CD4-positive, alpha-beta T cell treated with Interleukin-4 for 4 hours (primary cell): ENCODE measurements at regions not wholly inside any gene's neighbourhood (a gene's known extent, or its start where the extent isn't known, plus 50 kb on each side); places are given as distances from the start of the nearest gene placed in this dataset.
"Not testable (repeated sequence)": the region's sequence is repeated elsewhere in the genome, so short reads cannot be mapped to it uniquely, and the experiment has no call there.

ENCODE experiments used
- DNase-seq: peaks from one replicate; pipeline ENCODE4 v3.0.0-alpha.2; 2020

DNA sequence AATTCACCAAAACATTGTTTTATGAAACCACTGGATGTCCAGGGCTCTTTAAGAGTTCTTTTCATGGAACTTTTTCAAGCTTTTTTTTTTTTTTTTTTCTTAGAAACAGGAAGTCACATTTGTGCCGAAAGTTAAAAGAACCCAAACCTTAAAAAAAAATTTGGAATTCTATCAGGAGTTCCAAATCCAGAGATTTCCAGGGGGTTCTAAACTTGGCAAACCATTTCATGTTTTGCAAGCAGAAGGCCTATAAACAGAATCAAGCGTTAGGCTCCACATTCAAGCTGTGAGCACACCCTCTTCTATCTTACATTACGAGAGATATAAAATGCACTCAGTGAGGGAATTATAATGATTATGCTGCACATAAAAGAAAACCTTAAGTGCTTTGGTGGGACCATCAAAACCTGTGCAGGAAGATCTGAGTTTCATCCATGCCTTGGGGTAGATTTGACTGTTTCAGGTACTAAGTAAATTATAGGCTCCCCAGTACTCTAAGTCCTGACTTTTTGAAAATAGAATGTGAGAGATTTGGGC is 154.8 kb upstream of the FAR2 start:
- DNase-seq = no peak

DNA sequence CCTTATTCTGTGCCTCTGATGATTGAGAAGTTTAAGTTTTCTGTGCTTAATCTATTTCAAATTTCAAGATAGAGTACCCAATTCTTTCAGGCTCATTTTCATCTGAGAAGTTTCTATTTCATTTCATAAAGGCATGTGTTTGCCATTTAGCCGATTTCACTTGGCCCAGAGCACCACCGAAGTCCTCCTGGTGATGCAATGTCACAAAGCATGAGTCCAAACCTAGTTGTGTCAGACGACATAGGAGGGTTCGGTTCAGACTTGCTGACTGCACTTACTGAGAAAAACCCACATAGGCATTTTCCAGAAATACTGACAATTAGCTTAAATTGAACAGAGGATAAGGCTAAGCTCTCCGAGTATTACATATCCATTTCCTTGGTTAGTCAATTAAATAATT is 152.4 kb upstream of the FAR2 start:
- no peak for DNase-seq

DNA sequence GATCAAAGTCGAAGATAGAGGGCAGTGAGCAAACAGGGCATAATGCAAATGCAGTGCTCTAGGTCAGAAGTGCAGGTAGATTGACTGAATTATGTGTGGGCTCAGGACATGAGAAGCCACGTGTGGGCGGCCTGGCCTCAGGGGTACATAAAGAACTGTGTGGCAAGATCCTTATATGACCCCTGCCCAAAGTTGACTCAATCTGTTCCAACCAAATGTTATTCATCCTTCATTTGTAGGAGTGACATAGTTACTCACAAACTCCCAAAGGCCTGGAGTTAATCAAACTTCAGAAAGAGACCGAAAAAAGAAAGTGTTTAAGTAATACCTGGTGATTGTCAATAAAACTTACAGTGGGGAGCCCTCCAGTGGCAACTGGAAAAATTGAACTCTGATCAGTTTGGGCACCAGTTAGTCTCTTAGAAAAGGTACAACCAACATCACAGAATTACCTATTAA is 150.4 kb upstream of the FAR2 start:
- no peak for DNase-seq

DNA sequence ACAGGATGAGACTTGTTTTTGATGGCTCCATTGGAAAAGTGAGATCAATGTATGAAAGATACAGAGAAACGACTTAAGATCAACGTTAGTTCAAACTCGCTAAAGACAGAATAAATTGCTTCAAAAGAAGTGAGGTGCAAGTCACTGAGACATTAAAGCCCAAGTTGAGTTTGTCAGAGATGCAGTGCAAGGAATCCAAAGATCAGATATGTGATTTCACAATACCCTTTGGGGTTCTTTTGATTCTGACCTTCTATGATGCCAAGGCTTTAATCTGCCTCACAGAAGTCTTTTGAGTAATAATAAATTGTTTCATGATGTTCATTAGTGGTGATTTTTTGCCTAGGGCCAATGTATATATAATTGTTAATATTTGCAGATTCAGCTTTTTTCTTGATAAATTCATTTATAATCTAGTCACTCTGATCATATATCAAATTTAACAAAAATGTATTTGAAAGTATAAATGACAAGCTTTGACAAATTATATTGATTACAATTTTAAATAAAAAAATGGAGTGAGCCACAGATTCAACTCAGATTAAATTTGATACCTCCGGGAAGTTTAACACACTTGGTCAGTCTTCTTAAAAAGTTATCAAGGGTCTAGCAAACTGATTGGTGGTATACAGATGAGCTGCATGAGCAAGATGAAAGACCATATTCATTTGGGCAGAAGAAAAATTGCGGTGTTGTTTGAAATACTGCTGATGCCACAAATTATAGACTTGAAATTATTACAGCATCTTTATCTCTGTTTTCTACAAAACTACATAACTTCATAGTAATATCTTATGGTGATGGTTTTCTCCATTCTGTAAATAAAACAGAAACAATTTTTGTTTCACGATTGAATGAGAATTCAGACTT is 144.8 kb upstream of the FAR2 start:
- DNase-seq = no peak

DNA sequence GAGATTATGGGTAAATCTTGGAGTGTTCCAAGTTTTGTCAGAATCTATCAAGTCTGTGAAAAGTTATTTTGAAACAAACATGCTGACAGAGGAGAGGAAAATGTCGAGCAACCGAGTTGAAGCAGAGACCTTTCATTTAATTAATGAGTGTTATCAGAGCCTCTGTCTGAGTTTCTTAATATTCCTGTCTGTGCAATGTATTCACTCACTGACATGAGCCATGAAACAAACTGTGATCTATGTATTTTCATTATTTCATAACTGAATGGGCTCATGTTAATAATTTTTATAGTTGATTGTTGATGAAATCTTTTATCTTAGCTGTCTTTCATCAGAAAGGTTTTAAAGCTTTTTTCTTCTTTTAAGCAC is 144.2 kb upstream of the FAR2 start:
- DNase-seq = no peak

DNA sequence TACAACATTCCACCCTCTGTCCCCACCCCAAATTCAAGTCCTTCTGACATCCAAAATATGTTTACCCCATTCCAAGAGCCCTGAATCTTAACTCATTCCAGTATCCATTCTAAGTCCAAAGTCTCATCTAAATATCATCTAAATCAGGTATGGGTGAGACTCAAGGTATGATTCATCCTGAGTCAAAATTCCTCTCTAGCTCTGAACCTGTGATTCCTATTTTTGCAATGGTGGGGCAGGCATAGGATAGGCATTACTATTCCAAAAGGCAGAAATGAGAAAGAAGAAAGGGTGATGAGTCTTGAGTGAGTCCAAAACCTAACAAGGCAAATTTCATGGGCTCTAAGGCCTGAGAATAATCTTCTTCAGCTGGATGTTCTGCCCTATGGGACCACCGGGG is 140.3 kb upstream of the FAR2 start:
- no peak for DNase-seq

DNA sequence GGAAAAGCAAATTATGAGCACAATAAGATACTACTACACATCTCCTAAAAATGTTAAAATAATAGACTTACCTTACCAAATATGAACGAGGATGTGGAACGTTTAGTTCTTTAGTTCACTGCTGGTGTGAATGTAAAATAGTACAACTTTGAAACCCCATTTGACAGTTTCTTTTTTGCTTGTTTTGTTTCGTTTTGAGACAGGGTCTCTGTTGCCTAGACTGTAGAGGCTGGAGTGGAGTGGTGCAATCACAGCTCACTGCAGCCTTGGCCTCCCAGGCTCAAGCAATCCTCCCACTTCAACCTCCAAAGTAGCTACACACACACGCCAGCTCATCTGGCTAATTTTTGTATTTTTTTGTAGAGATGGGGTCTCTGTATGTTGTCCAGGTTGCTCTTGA is 136.4 kb upstream of the FAR2 start:
- DNase-seq = no peak

DNA sequence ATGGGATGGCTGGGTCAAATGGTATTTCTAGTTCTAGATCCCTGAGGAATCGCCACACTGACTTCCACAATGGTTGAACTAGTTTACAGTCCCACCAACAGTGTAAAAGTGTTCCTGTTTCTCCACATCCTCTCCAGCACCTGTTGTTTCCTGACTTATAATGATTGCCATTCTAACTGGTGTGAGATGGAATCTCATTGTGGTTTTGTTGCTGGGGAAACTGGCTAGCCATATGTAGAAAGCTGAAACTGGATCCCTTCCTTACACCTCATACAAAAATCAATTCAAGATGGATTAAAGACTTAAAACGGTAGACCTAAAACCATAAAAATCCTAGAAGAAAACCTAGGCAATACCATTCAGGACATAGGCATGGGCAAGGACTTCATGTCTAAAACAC is 131.5 kb upstream of the FAR2 start:
- not testable (repeated sequence) for DNase-seq

DNA sequence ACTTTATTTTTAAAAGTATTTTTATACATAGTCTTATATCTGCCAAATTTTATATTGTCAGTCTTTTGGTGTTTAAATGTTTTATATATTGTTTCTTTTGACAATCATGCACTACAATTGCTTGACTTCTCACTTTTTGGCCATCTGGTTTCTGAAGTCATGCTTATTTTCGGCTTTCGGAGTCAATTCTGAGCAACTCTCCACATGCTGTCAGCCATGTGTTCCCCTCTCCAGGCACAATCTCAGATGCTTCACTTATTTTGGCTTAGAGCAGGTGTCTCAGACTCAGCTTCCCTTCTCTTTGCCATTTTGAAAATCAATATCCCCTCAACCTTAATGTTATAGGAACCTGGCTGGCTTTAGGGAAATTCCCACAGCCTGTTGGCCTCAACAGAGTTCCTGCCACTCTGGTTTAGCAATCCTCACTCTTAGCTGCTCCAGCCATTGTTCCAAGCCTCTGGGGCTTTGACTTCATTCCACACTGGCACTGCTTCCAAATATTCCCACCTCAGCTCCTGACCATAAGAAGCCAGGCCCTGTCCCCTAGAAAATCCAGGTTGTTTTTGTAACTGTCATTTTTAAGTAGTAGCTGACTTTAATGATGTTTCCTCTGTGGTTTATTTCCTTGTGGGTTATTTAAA is 125.5 kb upstream of the FAR2 start:
- DNase-seq = no peak

DNA sequence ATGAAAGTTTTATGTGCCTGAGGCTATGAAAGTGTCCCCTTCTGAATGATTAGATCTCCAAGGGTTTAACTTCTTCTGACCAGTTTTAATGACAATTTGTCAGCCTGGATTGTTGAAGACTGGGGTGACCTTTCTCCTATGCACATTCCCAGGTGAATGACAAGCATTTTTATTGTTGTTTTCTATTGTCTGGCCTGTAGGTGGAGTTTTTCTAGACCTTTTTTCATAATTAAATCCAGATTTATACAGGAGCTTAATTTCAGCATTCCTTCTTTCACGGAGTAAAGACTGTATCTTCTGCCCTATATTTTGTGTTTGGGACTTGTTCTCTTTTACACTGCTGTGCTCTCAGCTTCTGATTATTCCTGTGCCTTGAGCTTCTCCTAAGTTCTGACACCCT is 125.0 kb upstream of the FAR2 start:
- DNase-seq = no peak

DNA sequence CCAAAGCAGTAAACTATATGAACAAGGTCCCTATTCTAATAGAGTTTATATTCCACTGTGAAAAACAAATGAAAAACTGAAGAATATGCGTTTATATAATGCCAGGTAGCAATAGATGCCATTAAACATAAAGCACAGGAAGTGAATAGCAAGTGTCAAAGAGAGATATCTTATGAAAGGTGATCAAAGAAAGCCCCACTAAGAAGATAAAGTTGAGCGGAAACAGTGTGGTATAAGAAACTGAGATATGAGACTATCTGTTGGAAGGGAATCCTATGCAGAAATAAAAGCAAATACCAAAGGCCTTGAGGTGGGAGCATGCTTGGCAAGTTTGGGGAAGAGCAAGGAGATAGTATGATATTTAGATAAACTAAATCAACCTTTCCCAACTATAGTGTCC is 123.1 kb upstream of the FAR2 start:
- DNase-seq = no peak

DNA sequence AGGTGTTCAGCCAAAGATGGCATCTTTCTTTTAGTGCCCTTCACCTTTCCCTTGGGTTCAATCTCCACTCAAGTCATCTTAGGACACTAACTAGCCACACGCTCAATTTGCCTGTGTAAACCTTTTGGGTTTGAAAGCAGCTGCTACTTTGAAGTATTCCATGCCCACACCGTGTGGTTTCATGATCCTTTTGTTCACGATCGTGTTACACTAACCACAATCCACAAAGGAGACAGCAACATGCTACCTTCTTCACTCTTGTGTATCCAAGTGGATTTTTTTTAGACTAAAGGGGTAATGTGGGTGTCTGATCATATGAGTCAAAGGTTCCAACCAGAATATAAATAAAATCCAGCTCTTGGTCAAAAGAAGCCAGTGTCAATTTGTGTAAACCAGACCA is 122.7 kb upstream of the FAR2 start:
- no peak for DNase-seq

DNA sequence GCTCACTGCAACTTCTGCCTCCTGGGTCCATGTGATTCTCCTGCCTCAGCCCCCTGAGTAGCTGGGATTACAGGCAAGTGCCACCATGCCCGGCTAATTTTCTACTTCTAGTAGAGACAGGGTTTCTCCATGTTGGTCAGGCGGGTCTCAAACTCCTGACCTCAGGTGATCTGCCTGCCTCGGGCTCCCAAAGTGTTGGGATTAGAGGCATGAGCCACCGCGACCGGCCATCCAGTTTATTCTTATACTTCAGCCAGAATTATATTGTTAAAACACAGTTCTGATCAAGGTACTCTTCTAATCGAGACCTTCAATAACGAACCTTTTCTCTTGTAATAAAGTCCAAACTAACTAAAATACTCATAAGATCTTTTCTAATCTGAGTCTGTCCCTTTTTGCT is 119.6 kb upstream of the FAR2 start:
- not testable (repeated sequence) for DNase-seq

DNA sequence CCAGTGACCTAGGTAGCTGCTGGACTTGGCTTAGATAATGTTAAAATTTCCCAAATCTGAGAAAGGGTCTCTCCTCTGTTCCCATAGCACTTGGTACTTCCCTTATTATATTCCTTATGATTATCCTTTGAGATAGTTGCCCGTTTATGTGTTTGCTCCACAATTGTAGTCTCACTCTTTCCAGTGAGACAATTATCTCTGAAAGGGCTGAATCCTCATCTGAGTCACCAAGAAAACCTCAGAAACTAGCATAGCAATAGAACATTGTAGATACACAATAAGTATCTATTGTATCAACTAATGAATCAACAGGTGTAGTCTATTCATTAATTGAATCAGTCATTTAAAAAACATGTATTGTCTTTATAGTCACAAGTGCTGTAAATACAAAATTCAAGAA is 119.1 kb upstream of the FAR2 start:
- DNase-seq = no peak

DNA sequence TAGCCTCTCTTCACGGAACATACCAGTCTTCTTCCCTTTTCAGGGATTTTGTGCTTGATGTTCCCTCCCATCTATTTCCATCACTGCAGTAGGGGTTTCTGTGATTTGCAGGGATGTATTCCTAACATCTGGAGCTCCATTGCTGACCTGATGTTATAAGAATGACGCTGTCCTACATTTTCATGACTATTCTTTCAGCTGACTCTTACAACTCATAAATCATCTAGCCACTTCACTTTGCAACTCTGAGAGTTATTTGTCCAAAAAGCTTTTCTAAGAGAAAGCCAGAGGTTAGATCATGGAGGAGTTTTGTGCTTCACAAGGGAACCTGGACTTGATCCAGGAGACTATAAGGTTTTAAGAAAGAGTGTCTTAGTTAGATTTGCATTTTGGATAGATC is 116.6 kb upstream of the FAR2 start:
- no peak for DNase-seq

DNA sequence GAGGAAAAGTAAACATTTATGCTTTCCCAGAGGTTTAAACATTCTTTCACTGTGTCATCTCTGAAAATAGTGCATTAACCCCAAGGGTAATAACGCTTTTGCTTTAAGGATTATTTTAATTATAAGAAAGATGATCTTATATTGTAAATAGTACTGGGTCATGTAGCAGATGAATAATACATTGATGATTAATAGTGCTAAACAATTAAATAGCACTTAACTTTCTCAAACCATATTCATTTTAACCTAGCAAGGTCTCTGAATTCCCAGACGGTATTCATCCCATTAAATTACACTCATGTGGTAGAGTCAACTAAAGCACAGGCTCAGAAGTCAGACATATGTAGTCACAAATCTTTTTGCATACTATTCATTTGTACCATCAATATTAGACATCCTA is 115.6 kb upstream of the FAR2 start:
- DNase-seq = no peak

DNA sequence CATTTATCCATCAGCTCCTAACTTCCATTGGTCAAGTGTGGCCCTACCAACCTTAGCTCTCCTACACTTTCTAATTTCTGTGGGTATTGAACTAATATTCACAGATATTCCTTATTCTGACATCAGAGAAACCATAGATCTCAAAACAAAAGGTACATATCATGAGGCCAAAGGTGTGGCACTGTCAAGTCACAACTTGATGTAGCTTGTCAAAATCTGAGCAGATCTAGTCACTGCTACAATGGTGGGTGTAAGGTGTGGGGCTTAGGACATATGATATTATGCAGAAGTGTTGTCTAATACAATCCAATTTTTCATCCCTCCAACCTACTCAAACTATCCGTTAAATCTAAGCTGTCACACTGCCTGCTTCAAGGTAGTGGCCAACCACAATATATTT is 114.0 kb upstream of the FAR2 start:
- no peak for DNase-seq

DNA sequence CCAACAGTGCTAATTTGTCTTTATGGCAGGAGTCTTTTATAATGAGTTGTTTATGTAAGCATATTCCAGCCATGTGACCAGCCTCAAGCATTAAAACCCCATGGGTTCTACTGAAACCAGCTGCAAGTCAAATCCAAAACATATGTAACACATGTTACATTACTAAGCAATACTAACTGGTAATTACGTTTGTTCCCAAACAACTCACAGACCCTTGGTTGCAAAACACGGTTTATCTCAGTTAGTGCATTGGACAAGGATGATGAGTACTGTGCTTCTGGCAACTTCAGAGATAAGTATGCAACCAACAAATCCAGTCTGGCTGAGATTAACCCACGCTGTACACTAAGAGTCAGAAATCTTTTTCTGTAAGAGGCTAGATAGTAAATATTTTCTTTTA is 110.1 kb upstream of the FAR2 start:
- no peak for DNase-seq

DNA sequence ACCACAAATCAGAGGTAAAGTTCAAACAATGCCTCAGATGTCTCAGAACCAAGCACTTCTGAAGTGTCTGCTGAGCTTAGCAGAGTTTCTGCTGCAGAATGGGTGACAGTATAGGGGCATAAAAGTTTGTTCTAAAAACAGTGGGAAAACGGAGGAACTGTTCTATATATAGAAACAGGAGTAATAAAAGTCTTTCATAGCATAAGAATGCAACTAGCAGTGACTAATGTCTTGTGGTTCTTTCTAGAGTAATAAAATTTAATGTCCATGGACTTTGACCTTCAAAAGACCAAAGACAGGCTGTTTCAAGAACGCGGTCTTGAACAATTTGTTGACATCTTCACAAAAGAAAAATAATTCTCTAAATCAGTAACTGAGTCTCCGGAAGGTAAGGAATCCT is 107.5 kb upstream of the FAR2 start:
- DNase-seq = no peak

DNA sequence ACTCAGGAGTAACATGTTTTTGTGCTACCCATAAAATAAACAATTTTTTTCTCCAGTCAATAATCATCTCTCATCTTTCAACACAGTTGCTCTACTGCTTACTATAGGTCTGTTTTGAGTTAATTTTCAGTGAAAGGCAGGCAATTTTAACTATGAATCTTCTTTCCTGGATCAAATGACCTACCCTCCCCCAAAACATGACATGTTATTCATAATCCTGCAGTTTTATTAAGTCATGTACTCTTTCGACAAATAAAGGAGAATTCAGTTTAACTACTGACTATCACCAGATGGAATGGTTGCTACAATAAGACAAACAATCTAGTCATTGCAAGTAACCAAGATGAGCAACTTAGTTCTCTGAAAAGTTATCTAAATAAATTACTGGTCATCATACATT is 106.0 kb upstream of the FAR2 start:
- no peak for DNase-seq

DNA sequence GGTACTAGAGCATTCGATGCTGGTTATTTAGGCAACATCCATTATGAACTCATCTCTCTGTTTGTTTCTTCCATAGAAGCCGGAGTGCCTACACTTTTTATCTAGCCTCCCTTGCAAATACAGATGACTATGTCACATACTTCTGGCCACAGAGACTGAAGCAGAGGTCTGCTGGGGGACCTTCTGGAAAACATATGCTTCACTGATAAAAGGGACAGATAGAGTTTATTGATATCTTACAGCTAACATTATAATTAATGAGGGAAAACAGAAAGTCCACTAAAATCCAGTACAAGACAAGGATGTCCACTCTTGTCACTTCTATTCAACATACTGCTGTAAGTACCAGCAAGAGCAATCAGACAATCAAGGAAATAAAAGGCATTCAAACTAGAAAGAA is 104.3 kb upstream of the FAR2 start:
- DNase-seq = no peak

DNA sequence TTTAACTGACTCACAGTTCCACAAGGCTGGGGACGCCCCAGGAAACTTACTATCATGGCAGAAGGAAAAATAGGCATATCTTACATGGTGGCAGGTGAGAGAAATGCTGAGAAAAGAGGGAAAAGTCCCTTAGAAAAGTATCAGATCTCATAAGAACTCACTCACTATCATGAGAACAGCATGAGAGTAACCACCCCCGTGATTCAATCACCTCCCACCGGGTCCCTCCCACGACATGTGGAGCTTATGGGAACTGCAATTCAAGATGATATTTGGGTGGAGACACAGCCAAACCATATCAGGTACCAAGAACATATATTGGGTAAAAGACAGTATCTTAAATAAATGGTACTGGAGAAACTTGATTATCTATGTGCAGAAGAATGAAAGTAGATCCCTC is 100.3 kb upstream of the FAR2 start:
- DNase-seq = no peak

DNA sequence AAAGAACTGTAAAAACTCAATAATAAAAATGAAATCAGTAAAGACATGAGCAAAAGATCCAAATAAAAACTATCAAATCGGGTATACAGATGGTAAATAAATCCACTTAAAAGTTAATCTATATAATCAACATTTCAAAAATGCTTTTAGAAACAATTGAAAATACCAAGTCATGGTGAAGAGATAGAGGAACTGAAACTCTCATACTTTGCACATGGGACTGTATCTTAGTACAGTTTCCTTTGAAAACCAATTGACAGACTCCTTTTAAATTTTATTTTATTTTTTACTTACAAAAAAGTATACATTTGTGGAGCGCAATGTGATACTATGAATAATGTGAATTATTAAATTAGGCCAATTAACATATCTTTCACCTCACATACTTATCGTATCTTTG is 98.6 kb upstream of the FAR2 start:
- DNase-seq = no peak

DNA sequence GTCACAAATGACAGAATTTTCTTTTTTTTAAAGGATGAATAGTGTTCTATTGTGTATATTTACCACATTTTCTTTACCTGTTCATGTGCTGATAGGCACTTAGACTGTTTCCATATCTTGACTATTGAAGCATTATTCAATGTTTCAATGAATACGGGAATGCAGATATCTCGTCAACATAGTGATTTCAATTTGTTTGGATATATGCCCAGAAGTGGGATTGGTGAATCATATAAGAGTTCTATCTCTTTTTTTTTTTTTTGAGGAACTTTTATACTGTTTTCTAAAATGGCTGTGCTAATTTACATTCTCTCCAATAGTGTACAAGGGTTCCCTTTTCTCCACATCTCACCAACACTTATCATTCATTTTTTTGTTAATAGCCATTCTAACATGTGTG is 97.9 kb upstream of the FAR2 start:
- DNase-seq = no peak

DNA sequence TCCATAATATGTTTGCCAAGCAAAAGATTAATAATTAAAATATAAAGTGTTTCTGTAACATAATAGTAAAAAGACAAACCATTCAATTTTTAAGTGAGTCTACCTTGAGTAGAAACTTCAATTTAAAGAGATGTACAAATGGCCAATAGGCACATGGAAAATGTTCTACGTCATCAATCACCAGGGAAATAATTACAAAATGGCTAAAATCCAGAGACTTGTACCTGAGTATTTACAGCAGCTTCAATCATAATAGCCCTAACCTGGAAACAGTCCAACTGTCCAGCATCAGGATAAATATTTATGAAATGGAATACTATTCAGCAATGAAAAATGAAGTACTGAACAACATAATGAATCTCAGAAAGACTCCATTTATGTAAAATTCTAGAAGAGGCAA is 95.5 kb upstream of the FAR2 start:
- no peak for DNase-seq
